ENCODE measurements at regions not wholly inside any gene's neighbourhood (a gene's known extent, or its start where the extent isn't known, plus 50 kb on each side); places are given as distances from the start of the nearest gene placed in this dataset.

DNA sequence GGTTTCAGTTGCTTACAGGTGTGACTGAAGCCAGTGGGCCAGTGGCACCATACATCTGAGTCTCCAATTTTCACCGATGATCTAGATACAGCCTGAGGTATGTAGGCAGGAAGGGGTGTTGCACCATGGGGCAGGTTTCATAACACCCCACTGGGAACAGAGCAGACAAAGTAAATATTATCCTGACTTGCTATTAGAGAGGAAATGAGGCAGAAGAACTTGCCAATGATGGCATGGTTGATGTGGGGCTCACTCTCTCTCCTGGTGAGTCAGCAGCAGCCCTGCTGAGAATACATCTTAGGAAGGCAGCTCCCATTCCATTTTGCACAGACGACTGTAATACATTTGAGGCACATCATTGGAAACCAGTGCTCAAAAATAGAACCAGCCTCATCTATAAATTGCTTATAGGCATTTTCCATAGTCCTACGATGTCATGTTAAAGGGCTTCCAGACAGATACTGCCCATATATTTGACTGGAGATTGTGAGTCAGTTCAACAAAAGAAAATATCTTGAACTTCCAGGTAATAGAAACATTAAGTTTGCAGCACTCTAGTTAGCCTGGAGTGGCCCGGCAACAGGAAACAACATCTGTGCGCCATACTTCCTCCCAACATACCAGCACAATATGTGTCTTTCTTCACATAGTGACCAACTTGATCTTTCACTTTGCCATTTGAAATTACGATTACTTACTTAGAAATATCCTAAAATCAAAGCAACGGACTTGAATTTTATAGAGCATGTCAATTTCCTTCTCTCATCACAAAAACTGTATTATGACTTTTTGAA lies 175.5 kb downstream of the NECTIN3 start:
- no peak for TF ChIP-seq CTCF (IDR thresholded peaks at IDR 0.05; ENCODE audit: low read depth, low read length, missing input control)
- TF ChIP-seq, protein P1, sequence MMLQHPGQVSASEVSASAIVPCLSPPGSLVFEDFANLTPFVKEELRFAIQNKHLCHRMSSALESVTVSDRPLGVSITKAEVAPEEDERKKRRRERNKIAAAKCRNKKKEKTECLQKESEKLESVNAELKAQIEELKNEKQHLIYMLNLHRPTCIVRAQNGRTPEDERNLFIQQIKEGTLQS (IDR thresholded peaks at IDR 0.05), result no peak
- TF ChIP-seq RXRA (IDR thresholded peaks at IDR 0.05), result no peak
- no peak for TF ChIP-seq YY1 (IDR thresholded peaks at IDR 0.05)
- TF ChIP-seq TAF1 (conservative IDR thresholded peaks at IDR 0.05), result no peak
- no peak for TF ChIP-seq FOXA1 (IDR thresholded peaks at IDR 0.05)
- no peak for TF ChIP-seq RAD21 (IDR thresholded peaks at IDR 0.05)
- no peak for TF ChIP-seq EGR1 (IDR thresholded peaks at IDR 0.05; ENCODE audit: low read depth in 2 of 2)
- TF ChIP-seq SP1 (IDR thresholded peaks at IDR 0.05), result no peak
- TF ChIP-seq REST (IDR thresholded peaks at IDR 0.05), result no peak
- TF ChIP-seq GABPA (IDR thresholded peaks at IDR 0.05 in 1 of 2, conservative IDR thresholded peaks at IDR 0.05 in 1 of 2), result no peak
